ENCODE measurements at regions not wholly inside any gene's neighbourhood (a gene's known extent, or its start where the extent isn't known, plus 50 kb on each side); places are given as distances from the start of the nearest gene placed in this dataset.

GRCh38 chr3:13213490-13213889 lies 140.3 kb upstream of the IQSEC1 start:
- H3K4me3 ChIP-seq (ENCODE audit: low read depth in 1 of 2, low read length in 2 of 2): no peak overlapping the region
- H3K9me3 ChIP-seq (ENCODE audit: control insufficient read depth in 2 of 2, insufficient read depth in 1 of 2, low read depth in 1 of 2, low read length in 1 of 2): no peaks in the 10 kb centered on the region
- peaks cover 3 to 4% of the 10 kb centered on the region in 2 donors for H3K4me1 ChIP-seq (ENCODE audit: control insufficient read depth in 2 of 2, insufficient read depth in 2 of 2, low read length in 1 of 2)
- no peaks in the 10 kb centered on the region for H3K27me3 ChIP-seq (ENCODE audit: control insufficient read depth in 1 of 2, insufficient read depth in 2 of 2, low read length in 2 of 2)
- H3K27ac ChIP-seq (ENCODE audit: low read depth in 2 of 2, low read length in 1 of 2): no peak overlapping the region
- 81 to 88% methylated on average over 3 of the region's 3 CpGs for WGBS, 2 donors
- no peaks in the 10 kb centered on the region for H3K36me3 ChIP-seq (ENCODE audit: control insufficient read depth in 2 of 2, insufficient read depth in 2 of 2, low read length in 1 of 2)

GRCh38 chr3:13211605-13212210 lies 138.5 kb upstream of the IQSEC1 start:
- 75 to 78% methylated on average over 16 of the region's 16 CpGs for WGBS, 2 donors
- Histone ChIP-seq H3K4me3 (ENCODE audit: low read depth in 1 of 2, low read length in 2 of 2) (no peak overlapping the region), H3K27me3 (ENCODE audit: control insufficient read depth in 1 of 2, insufficient read depth in 2 of 2, low read length in 2 of 2) (no peaks in the 10 kb centered on the region), H3K9me3 (ENCODE audit: control insufficient read depth in 2 of 2, insufficient read depth in 1 of 2, low read depth in 1 of 2, low read length in 1 of 2) (no peaks in the 10 kb centered on the region), H3K4me1 (ENCODE audit: control insufficient read depth in 2 of 2, insufficient read depth in 2 of 2, low read length in 1 of 2) (no peaks in the 10 kb centered on the region), H3K36me3 (ENCODE audit: control insufficient read depth in 2 of 2, insufficient read depth in 2 of 2, low read length in 1 of 2) (no peaks in the 10 kb centered on the region), H3K27ac (ENCODE audit: low read depth in 2 of 2, low read length in 1 of 2) (no peak overlapping the region)

- Histone ChIP-seq H3K36me3 (ENCODE audit: control insufficient read depth in 2 of 2, insufficient read depth in 2 of 2, low read length in 1 of 2) (no peaks in the 10 kb centered on the region), H3K27me3 (ENCODE audit: control insufficient read depth in 1 of 2, insufficient read depth in 2 of 2, low read length in 2 of 2) (no peaks in the 10 kb centered on the region), H3K9me3 (ENCODE audit: control insufficient read depth in 2 of 2, insufficient read depth in 1 of 2, low read depth in 1 of 2, low read length in 1 of 2) (no peaks in the 10 kb centered on the region), H3K27ac (ENCODE audit: low read depth in 2 of 2, low read length in 1 of 2) (no peak overlapping the region), H3K4me3 (ENCODE audit: low read depth in 1 of 2, low read length in 2 of 2) (no peak overlapping the region), H3K4me1 (ENCODE audit: control insufficient read depth in 2 of 2, insufficient read depth in 2 of 2, low read length in 1 of 2) (no peaks in the 10 kb centered on the region)
- 81 to 85% methylated on average over 22 of the region's 22 CpGs for WGBS, 2 donors
Measured at GRCh38 chr3:13210221-13210975, 137.2 kb upstream of the IQSEC1 start.

GRCh38 chr3:13209634-13209997 lies 136.4 kb upstream of the IQSEC1 start:
- H3K4me1 ChIP-seq (ENCODE audit: control insufficient read depth in 2 of 2, insufficient read depth in 2 of 2, low read length in 1 of 2): no peaks in the 10 kb centered on the region
- H3K27me3 ChIP-seq (ENCODE audit: control insufficient read depth in 1 of 2, insufficient read depth in 2 of 2, low read length in 2 of 2): no peaks in the 10 kb centered on the region
- no peak overlapping the region for H3K27ac ChIP-seq (ENCODE audit: low read depth in 2 of 2, low read length in 1 of 2)
- H3K4me3 ChIP-seq (ENCODE audit: low read depth in 1 of 2, low read length in 2 of 2): no peak overlapping the region
- no peaks in the 10 kb centered on the region for H3K36me3 ChIP-seq (ENCODE audit: control insufficient read depth in 2 of 2, insufficient read depth in 2 of 2, low read length in 1 of 2)
- no peaks in the 10 kb centered on the region for H3K9me3 ChIP-seq (ENCODE audit: control insufficient read depth in 2 of 2, insufficient read depth in 1 of 2, low read depth in 1 of 2, low read length in 1 of 2)
- 72 to 78% methylated on average over 6 of the region's 6 CpGs for WGBS, 2 donors

- Histone ChIP-seq H3K27me3 (ENCODE audit: control insufficient read depth in 1 of 2, insufficient read depth in 2 of 2, low read length in 2 of 2) (peaks cover 0 to 3% of the 10 kb centered on the region in 2 donors), H3K4me3 (ENCODE audit: low read depth in 1 of 2, low read length in 2 of 2) (no peak overlapping the region), H3K27ac (ENCODE audit: low read depth in 2 of 2, low read length in 1 of 2) (no peak overlapping the region), H3K9me3 (ENCODE audit: control insufficient read depth in 2 of 2, insufficient read depth in 1 of 2, low read depth in 1 of 2, low read length in 1 of 2) (no peaks in the 10 kb centered on the region), H3K36me3 (ENCODE audit: control insufficient read depth in 2 of 2, insufficient read depth in 2 of 2, low read length in 1 of 2) (no peaks in the 10 kb centered on the region), H3K4me1 (ENCODE audit: control insufficient read depth in 2 of 2, insufficient read depth in 2 of 2, low read length in 1 of 2) (peaks cover under 1 to 5% of the 10 kb centered on the region in 2 donors)
- 77 to 78% methylated on average over 17 of the region's 17 CpGs for WGBS, 2 donors
Measured at GRCh38 chr3:13208706-13209633, 135.7 kb upstream of the IQSEC1 start.

GRCh38 chr3:13207975-13208705 lies 134.9 kb upstream of the IQSEC1 start:
- Histone ChIP-seq H3K9me3 (ENCODE audit: control insufficient read depth in 2 of 2, insufficient read depth in 1 of 2, low read depth in 1 of 2, low read length in 1 of 2) (no peaks in the 10 kb centered on the region), H3K27me3 (ENCODE audit: control insufficient read depth in 1 of 2, insufficient read depth in 2 of 2, low read length in 2 of 2) (peaks cover 0 to 6% of the 10 kb centered on the region in 2 donors), H3K4me3 (ENCODE audit: low read depth in 1 of 2, low read length in 2 of 2) (no peak overlapping the region), H3K36me3 (ENCODE audit: control insufficient read depth in 2 of 2, insufficient read depth in 2 of 2, low read length in 1 of 2) (no peaks in the 10 kb centered on the region), H3K4me1 (ENCODE audit: control insufficient read depth in 2 of 2, insufficient read depth in 2 of 2, low read length in 1 of 2) (peaks cover 3 to 6% of the 10 kb centered on the region in 2 donors), H3K27ac (ENCODE audit: low read depth in 2 of 2, low read length in 1 of 2) (no peak overlapping the region)
- WGBS, 2 donors: 76 to 79% methylated on average over 11 of the region's 11 CpGs

GRCh38 chr3:13207578-13207922 lies 134.3 kb upstream of the IQSEC1 start:
- H3K4me1 ChIP-seq (ENCODE audit: control insufficient read depth in 2 of 2, insufficient read depth in 2 of 2, low read length in 1 of 2): peaks cover 3 to 6% of the 10 kb centered on the region in 2 donors
- no peaks in the 10 kb centered on the region for H3K9me3 ChIP-seq (ENCODE audit: control insufficient read depth in 2 of 2, insufficient read depth in 1 of 2, low read depth in 1 of 2, low read length in 1 of 2)
- H3K36me3 ChIP-seq (ENCODE audit: control insufficient read depth in 2 of 2, insufficient read depth in 2 of 2, low read length in 1 of 2): no peaks in the 10 kb centered on the region
- WGBS, 2 donors: 84% methylated on average over 9 of the region's 9 CpGs
- H3K4me3 ChIP-seq (ENCODE audit: low read depth in 1 of 2, low read length in 2 of 2): no peak overlapping the region
- H3K27me3 ChIP-seq (ENCODE audit: control insufficient read depth in 1 of 2, insufficient read depth in 2 of 2, low read length in 2 of 2): peaks cover 0 to 6% of the 10 kb centered on the region in 2 donors
- H3K27ac ChIP-seq (ENCODE audit: low read depth in 2 of 2, low read length in 1 of 2): no peak overlapping the region

- 72 to 77% methylated on average over 20 of the region's 20 CpGs for WGBS, 2 donors
- peaks cover 3 to 6% of the 10 kb centered on the region in 2 donors for H3K4me1 ChIP-seq (ENCODE audit: control insufficient read depth in 2 of 2, insufficient read depth in 2 of 2, low read length in 1 of 2)
- H3K27me3 ChIP-seq (ENCODE audit: control insufficient read depth in 1 of 2, insufficient read depth in 2 of 2, low read length in 2 of 2): peaks cover 0 to 6% of the 10 kb centered on the region in 2 donors
Measured at GRCh38 chr3:13206799-13207577, 133.8 kb upstream of the IQSEC1 start.

More at GRCh38 chr3:13206799-13207577, 133.8 kb upstream of the IQSEC1 start:
- H3K4me3 ChIP-seq (ENCODE audit: low read depth in 1 of 2, low read length in 2 of 2): no peak overlapping the region
- H3K9me3 ChIP-seq (ENCODE audit: control insufficient read depth in 2 of 2, insufficient read depth in 1 of 2, low read depth in 1 of 2, low read length in 1 of 2): no peaks in the 10 kb centered on the region
- no peak overlapping the region for H3K27ac ChIP-seq (ENCODE audit: low read depth in 2 of 2, low read length in 1 of 2)
- no peaks in the 10 kb centered on the region for H3K36me3 ChIP-seq (ENCODE audit: control insufficient read depth in 2 of 2, insufficient read depth in 2 of 2, low read length in 1 of 2)

Measured in esophagus (tissue), 2 donors.